ENCODE measurements at regions not wholly inside any gene's neighbourhood (a gene's known extent, or its start where the extent isn't known, plus 50 kb on each side); places are given as distances from the start of the nearest gene placed in this dataset.

DNA sequence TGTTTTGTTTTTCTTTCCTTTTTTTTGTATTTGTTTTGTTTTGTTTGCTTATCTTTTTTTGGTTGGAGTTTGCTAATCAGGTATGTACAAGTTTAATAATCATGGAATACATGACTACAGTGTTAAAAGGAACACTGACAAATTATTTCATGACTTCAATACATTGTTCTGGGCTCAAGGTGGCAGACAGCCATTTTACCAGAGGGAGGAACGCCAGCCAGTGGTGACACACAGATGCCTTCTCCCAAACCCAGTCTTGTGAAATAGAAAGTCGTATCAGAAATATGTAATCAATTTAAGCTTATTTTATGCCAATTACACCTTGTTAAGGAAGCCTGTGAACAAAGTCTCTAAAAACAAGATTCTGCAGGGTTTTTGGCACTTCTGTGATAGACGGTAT is 264.0 kb upstream of the EPHA4 start (continued):
- TF ChIP-seq ZBTB40 (IDR thresholded peaks at IDR 0.05) (no peak), ZBTB40 (CRISPR knock-in tag; IDR thresholded peaks at IDR 0.05) (no peak), C11orf30 (IDR thresholded peaks at IDR 0.05; ENCODE audit: low read depth) (no peak), NCOA4 (IDR thresholded peaks at IDR 0.05; ENCODE audit: partially characterized antibody) (no peak), ZNF778 (CRISPR knock-in tag; IDR thresholded peaks at IDR 0.05) (no peak)

All from K562 (cell line).